Omental fat pad (tissue), 3 donors: ENCODE measurements at regions not wholly inside any gene's neighbourhood (a gene's known extent, or its start where the extent isn't known, plus 50 kb on each side); places are given as distances from the start of the nearest gene placed in this dataset.

ENCODE experiments used
- ATAC-seq: fragments of 150-250 bp; one replicate; pipeline ENCODE4 v1.9.1; 2016; ENCODE audit warnings: mild to moderate bottlenecking, moderate library complexity; ENCODE audit not compliant: low FRiP score
- DNase-seq: peaks from one replicate; pipeline ENCODE4 v3.0.0-alpha.2; 2019; ENCODE audit warnings: low spot score
- TF ChIP-seq, protein P1 (sequence below), 3 donors: fragments of 450-650 bp; IDR thresholded peaks; one replicate each; pipeline ENCODE4 v1.5.1; 2016 to 2017; ENCODE audit warnings: antibody characterized with exemption in 3 of 3, mild to moderate bottlenecking in 3 of 3, moderate library complexity in 2 of 3

DNA sequence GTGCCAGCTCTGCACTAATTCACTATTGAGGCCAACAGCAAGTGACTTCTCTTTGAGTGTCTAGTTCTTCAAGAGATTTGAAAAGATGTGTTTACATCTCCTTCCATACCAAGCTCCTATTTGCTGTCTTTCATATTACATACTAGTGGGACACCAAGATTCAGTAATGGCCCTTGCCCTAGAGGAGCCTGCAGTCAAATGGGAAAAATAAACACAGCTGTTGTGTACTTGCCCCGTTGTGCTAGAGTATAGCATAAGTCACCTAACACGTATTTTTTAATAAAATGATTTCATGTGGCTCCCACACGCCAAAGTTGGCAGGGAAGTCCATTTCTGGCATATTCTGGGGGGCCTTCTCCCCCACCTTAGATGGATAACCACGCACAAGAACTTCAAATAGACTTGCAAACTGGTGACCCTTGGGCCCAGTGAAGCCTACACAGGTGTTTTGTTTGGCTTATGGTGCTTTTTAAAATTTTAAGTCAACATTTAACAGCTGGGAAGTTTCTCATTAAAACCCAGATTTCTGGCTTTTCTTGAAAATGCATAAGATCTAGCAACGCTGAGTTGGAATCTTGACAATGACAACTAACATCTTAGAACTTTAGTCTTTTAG lies 95.3 kb upstream of the LPP start:
- TF ChIP-seq, protein P1, sequence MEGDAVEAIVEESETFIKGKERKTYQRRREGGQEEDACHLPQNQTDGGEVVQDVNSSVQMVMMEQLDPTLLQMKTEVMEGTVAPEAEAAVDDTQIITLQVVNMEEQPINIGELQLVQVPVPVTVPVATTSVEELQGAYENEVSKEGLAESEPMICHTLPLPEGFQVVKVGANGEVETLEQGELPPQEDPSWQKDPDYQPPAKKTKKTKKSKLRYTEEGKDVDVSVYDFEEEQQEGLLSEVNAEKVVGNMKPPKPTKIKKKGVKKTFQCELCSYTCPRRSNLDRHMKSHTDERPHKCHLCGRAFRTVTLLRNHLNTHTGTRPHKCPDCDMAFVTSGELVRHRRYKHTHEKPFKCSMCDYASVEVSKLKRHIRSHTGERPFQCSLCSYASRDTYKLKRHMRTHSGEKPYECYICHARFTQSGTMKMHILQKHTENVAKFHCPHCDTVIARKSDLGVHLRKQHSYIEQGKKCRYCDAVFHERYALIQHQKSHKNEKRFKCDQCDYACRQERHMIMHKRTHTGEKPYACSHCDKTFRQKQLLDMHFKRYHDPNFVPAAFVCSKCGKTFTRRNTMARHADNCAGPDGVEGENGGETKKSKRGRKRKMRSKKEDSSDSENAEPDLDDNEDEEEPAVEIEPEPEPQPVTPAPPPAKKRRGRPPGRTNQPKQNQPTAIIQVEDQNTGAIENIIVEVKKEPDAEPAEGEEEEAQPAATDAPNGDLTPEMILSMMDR (IDR thresholded peaks at IDR 0.05) = no peak
- DNase-seq (no peak), ATAC-seq (no peak)

DNA sequence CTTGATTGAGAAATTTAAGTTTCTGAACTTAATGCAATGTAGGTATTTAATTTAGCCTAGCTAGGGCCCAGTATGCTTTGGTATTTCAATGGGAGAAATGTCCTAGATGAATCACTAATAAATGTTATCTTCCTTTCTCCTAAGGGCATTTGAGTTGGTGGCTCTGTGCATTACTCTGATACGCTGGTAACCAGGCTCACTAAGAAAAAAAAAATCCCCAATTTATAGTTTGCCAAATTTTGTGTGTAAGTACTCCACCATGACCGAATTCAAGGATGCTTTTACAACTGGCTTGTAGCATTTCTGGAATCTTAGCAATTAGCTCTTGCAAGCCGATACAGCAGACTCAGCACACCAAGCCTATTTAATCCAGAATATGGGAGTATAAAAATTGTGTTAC lies 94.6 kb upstream of the LPP start:
- TF ChIP-seq, protein P1 (IDR thresholded peaks at IDR 0.05) = no peak
- ATAC-seq = no peak
- DNase-seq = no peak

DNA sequence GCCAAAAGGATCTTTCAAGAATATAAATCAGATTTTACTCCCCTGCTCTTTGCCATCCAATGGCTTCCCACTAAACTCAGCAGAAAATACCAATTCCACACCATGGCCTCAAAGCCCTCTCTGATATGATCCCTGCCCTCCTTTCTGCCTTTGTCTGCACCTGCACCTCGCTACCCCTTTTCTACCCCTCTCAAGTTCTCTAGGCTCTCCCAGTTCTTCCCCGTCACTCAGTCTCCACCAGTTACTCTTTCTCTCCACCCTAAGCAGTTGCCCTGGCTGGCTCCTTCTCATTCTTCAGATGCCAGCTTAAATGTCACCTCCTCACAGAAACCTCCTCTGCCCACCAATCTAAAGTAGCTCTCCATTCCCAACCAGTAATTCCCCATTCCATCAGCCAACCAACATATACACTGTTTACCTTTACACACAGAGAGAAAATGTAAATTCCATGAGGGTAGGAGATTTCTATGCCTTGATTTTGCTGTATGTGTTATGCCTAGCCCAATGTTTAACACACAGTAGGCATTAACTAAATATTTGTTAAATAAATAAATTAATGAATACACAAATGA lies 93.6 kb upstream of the LPP start:
- DNase-seq = no peak
- TF ChIP-seq, protein P1 (IDR thresholded peaks at IDR 0.05) = no peak

GRCh38 chr3:188060840-188061544 lies 93.0 kb upstream of the LPP start:
- peak; percentile 77 for ATAC-seq
- no peak for DNase-seq
- TF ChIP-seq, protein P1 (IDR thresholded peaks at IDR 0.05) = no peak

More for the DNA sequence above, 93.6 kb upstream of the LPP start:
- no peak for ATAC-seq

DNA sequence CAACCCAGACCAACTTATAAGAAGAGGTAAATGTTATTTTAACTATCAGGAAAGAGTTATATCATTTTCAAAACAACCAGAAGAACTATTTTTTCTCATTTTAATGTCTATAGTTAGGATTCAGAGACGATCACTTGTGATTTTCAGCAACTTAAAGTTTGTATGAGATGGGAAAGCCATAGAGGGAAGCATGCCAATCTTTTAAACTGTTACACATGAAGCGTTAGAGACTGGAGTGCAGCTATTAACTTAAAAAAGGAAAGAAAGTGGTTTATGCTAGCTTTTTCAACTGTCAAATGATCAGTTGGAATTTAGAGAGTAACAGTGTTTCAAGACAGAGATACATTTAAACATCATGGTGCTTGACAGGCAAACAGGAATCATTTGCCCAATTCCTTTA lies 91.7 kb upstream of the LPP start:
- DNase-seq (no peak), ATAC-seq (no peak)
- TF ChIP-seq, protein P1 (IDR thresholded peaks at IDR 0.05) = no peak

DNA sequence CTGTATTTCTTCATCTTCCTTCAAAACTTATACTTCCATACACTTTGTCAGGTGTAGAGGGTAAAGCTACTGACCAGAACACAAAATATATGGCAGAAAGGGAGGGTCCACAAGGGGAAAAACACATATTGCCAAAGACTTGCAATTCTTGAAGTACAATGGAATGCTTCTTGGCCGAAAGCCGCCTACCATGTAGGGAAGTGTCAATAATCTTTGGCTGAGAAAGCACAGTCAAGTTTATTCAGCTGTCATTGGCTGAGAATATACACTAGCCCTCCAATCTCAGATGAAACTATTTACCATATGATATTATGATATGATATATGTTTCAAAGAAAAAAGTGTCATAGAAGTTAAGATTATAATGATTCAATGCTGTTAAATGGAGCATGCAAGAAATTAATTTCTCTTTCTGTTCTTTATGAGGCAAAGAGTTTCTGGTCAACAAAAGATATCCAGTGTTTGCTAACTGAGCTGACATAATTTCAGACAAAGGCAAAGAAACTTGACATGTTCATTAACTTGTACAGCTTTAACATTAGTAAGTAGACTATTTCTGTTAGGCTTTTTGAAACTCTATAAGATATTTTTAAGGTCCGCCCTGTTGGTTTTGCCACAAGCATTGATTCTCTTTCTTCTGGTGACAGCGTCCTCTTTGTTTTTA lies 89.0 kb upstream of the LPP start:
- no peak for DNase-seq
- TF ChIP-seq, protein P1 (IDR thresholded peaks at IDR 0.05) = no peak

More for the DNA sequence above, 89.0 kb upstream of the LPP start:
- no peak for ATAC-seq
